ENCODE measurements at regions not wholly inside any gene's neighbourhood (a gene's known extent, or its start where the extent isn't known, plus 50 kb on each side); places are given as distances from the start of the nearest gene placed in this dataset.

GRCh38 chr3:5297895-5298294 is 110.4 kb downstream of the EDEM1 start:
- H3K27ac ChIP-seq, result no peak overlapping the region
- TF ChIP-seq POLR2A (IDR thresholded peaks at IDR 0.05) (no peak), CTCF (IDR thresholded peaks at IDR 0.05) (no peak), POLR2AphosphoS5 (IDR thresholded peaks at IDR 0.05) (no peak)
- peaks cover 0 to 6% of the 10 kb centered on the region in 2 donors for H3K9me3 ChIP-seq
- intact Hi-C loops (cut with DNase I; ENCODE audit: low total_unique reads), result no loop called here
- no peaks in the 10 kb centered on the region for H3K36me3 ChIP-seq
- H3K4me1 ChIP-seq, result no peaks in the 10 kb centered on the region
- H3K4me3 ChIP-seq, result no peak overlapping the region
- H3K27me3 ChIP-seq, result no peaks in the 10 kb centered on the region
- no peak for DNase-seq (ENCODE audit: low spot score in 2 of 2)

GRCh38 chr3:5298453-5298852 is 110.9 kb downstream of the EDEM1 start:
- intact Hi-C loops (cut with DNase I; ENCODE audit: low total_unique reads), result no loop called here
- Histone ChIP-seq H3K4me3 (no peak overlapping the region), H3K4me1 (no peaks in the 10 kb centered on the region), H3K9me3 (peaks cover 0 to 6% of the 10 kb centered on the region in 2 donors), H3K27ac (no peak overlapping the region), H3K27me3 (no peaks in the 10 kb centered on the region), H3K36me3 (no peaks in the 10 kb centered on the region)
- TF ChIP-seq POLR2A (IDR thresholded peaks at IDR 0.05) (no peak), CTCF (IDR thresholded peaks at IDR 0.05) (no peak), POLR2AphosphoS5 (IDR thresholded peaks at IDR 0.05) (no peak)
- DNase-seq (ENCODE audit: low spot score in 2 of 2), result no peak

- Histone ChIP-seq H3K4me3 (no peak overlapping the region), H3K27ac (no peak overlapping the region), H3K4me1 (no peaks in the 10 kb centered on the region), H3K27me3 (no peaks in the 10 kb centered on the region), H3K9me3 (peaks cover 0 to 6% of the 10 kb centered on the region in 2 donors), H3K36me3 (no peaks in the 10 kb centered on the region)
- no peak for TF ChIP-seq POLR2AphosphoS5 (IDR thresholded peaks at IDR 0.05)
- no peak for TF ChIP-seq POLR2A (IDR thresholded peaks at IDR 0.05)
- TF ChIP-seq CTCF (IDR thresholded peaks at IDR 0.05), result no peak
- intact Hi-C loops (cut with DNase I; ENCODE audit: low total_unique reads), result no loop called here
- no peak for DNase-seq (ENCODE audit: low spot score in 2 of 2)
Measured at GRCh38 chr3:5299161-5299560, 111.7 kb downstream of the EDEM1 start.

- no peak overlapping the region for H3K27ac ChIP-seq
- H3K4me1 ChIP-seq, result no peaks in the 10 kb centered on the region
- TF ChIP-seq POLR2A (IDR thresholded peaks at IDR 0.05) (no peak), POLR2AphosphoS5 (IDR thresholded peaks at IDR 0.05) (no peak), CTCF (IDR thresholded peaks at IDR 0.05) (no peak)
- peaks cover 0 to 6% of the 10 kb centered on the region in 2 donors for H3K9me3 ChIP-seq
- H3K27me3 ChIP-seq, result no peaks in the 10 kb centered on the region
- DNase-seq (ENCODE audit: low spot score in 2 of 2), result no peak
- H3K4me3 ChIP-seq, result no peak overlapping the region
- intact Hi-C loops (cut with DNase I; ENCODE audit: low total_unique reads), result no loop called here
- H3K36me3 ChIP-seq, result no peaks in the 10 kb centered on the region
Measured at GRCh38 chr3:5300638-5301037, 113.1 kb downstream of the EDEM1 start.

- intact Hi-C loops (cut with DNase I; ENCODE audit: low total_unique reads), result no loop called here
- no peaks in the 10 kb centered on the region for H3K27me3 ChIP-seq
Measured at GRCh38 chr3:5301651-5302297, 114.3 kb downstream of the EDEM1 start.

More at GRCh38 chr3:5301651-5302297, 114.3 kb downstream of the EDEM1 start:
- no peak for DNase-seq (ENCODE audit: low spot score in 2 of 2)
- Histone ChIP-seq H3K4me1 (no peaks in the 10 kb centered on the region), H3K9me3 (no peaks in the 10 kb centered on the region), H3K27ac (no peak overlapping the region), H3K36me3 (no peaks in the 10 kb centered on the region), H3K4me3 (no peak overlapping the region)
- no peak for TF ChIP-seq POLR2AphosphoS5 (IDR thresholded peaks at IDR 0.05)
- no peak for TF ChIP-seq CTCF (IDR thresholded peaks at IDR 0.05)
- TF ChIP-seq POLR2A (IDR thresholded peaks at IDR 0.05), result no peak
